Large intestine (tissue), 3 donors: ENCODE measurements at regions not wholly inside any gene's neighbourhood (a gene's known extent, or its start where the extent isn't known, plus 50 kb on each side); places are given as distances from the start of the nearest gene placed in this dataset.
"Not testable (repeated sequence)": the region's sequence is repeated elsewhere in the genome, so short reads cannot be mapped to it uniquely, and the experiment has no call there.

Source experiments
- DNase-seq, 2 donors: peaks; one replicate each; pipeline versions ENCODE4 v3.0.0 to v3.0.0-alpha.2; 2013
- H3K27ac ChIP-seq: one replicate; pipeline ENCODE4 v1.5.1; 2013; ENCODE audit warnings: low read length
- H3K27me3 ChIP-seq: 2 replicates; pipeline ENCODE4 v1.6.1; 2013; ENCODE audit warnings: low read length; ENCODE audit not compliant: control insufficient read depth, insufficient read depth
- H3K36me3 ChIP-seq: 2 replicates; pipeline ENCODE4 v1.6.1; 2013; ENCODE audit warnings: low read length; ENCODE audit not compliant: control insufficient read depth, insufficient read depth
- H3K4me1 ChIP-seq: one replicate; pipeline ENCODE4 v1.6.1; 2013; ENCODE audit warnings: low read length; ENCODE audit not compliant: control insufficient read depth, insufficient read depth
- H3K4me3 ChIP-seq: one replicate; pipeline ENCODE4 v1.5.1; 2013; ENCODE audit warnings: low read length
- H3K9me3 ChIP-seq: one replicate; pipeline ENCODE4 v1.6.1; 2013; ENCODE audit warnings: mild to moderate bottlenecking, low read depth, low read length, moderate library complexity; ENCODE audit not compliant: control insufficient read depth
- WGBS: methylation state at CpG from one replicate; pipeline ENCODE4 v1.1.5; 2013; ENCODE audit warnings: low lambda C conversion rate; ENCODE audit not compliant: insufficient coverage; 5-methylcytosine and 5-hydroxymethylcytosine counted together

GRCh38 chr15:92843326-92843725 lies 56.8 kb upstream of the CHD2 start:
- Histone ChIP-seq H3K9me3 (no peaks in the 10 kb centered on the region), H3K4me3 (no peak overlapping the region), H3K36me3 (no peaks in the 10 kb centered on the region), H3K27me3 (no peaks in the 10 kb centered on the region), H3K4me1 (no peaks in the 10 kb centered on the region), H3K27ac (no peak overlapping the region)
- WGBS = 80% methylated on average over 1 of the region's 8 CpGs
- DNase-seq = no peak

- WGBS = 100% methylated on average over 1 of the region's 7 CpGs
- Histone ChIP-seq H3K9me3 (no peaks in the 10 kb centered on the region), H3K4me3 (no peak overlapping the region), H3K36me3 (no peaks in the 10 kb centered on the region), H3K27ac (no peak overlapping the region), H3K27me3 (no peaks in the 10 kb centered on the region), H3K4me1 (no peaks in the 10 kb centered on the region)
- no peak for DNase-seq
These were observed 56.3 kb upstream of the CHD2 start for GRCh38 chr15:92843814-92844213.

GRCh38 chr15:92845126-92845508 lies 55.0 kb upstream of the CHD2 start:
- H3K9me3 ChIP-seq = no peaks in the 10 kb centered on the region
- no peak overlapping the region for H3K4me3 ChIP-seq
- peak overlapping the region; percentile 70 for H3K27ac ChIP-seq
- no peaks in the 10 kb centered on the region for H3K36me3 ChIP-seq
- peak; percentile 60 to 85 for DNase-seq
- no peaks in the 10 kb centered on the region for H3K27me3 ChIP-seq
- no peaks in the 10 kb centered on the region for H3K4me1 ChIP-seq

- Histone ChIP-seq H3K27me3 (no peaks in the 10 kb centered on the region), H3K4me3 (no peak overlapping the region), H3K36me3 (no peaks in the 10 kb centered on the region), H3K9me3 (no peaks in the 10 kb centered on the region), H3K4me1 (no peaks in the 10 kb centered on the region), H3K27ac (no peak overlapping the region)
- no peak for DNase-seq
- WGBS = no CpG with 5 or more reads among the region's 1 CpG
These were observed 53.4 kb upstream of the CHD2 start for GRCh38 chr15:92846741-92847140.

- no peak for DNase-seq
- no peak overlapping the region for H3K27ac ChIP-seq
- H3K4me1 ChIP-seq = no peaks in the 10 kb centered on the region
- H3K4me3 ChIP-seq = no peak overlapping the region
- no peaks in the 10 kb centered on the region for H3K27me3 ChIP-seq
- no peaks in the 10 kb centered on the region for H3K9me3 ChIP-seq
- no peaks in the 10 kb centered on the region for H3K36me3 ChIP-seq
- no CpG with 5 or more reads among the region's 5 CpGs for WGBS
These were observed 52.3 kb upstream of the CHD2 start for GRCh38 chr15:92847841-92848240.

GRCh38 chr15:92848464-92848851 lies 51.7 kb upstream of the CHD2 start:
- Histone ChIP-seq H3K4me3 (no peak overlapping the region), H3K27ac (no peak overlapping the region), H3K36me3 (no peaks in the 10 kb centered on the region), H3K9me3 (no peaks in the 10 kb centered on the region), H3K27me3 (no peaks in the 10 kb centered on the region), H3K4me1 (no peaks in the 10 kb centered on the region)
- no peak for DNase-seq
- 100% methylated on average over 2 of the region's 7 CpGs for WGBS

- no peaks in the 10 kb centered on the region for H3K9me3 ChIP-seq
- 100% methylated on average over 1 of the region's 13 CpGs for WGBS
- no peak overlapping the region for H3K27ac ChIP-seq
- no peaks in the 10 kb centered on the region for H3K27me3 ChIP-seq
- H3K4me1 ChIP-seq = no peaks in the 10 kb centered on the region
- no peaks in the 10 kb centered on the region for H3K36me3 ChIP-seq
- H3K4me3 ChIP-seq = no peak overlapping the region
- DNase-seq = no peak
These were observed 51.1 kb upstream of the CHD2 start for GRCh38 chr15:92848852-92849598.

GRCh38 chr15:92850218-92850617 lies 49.9 kb upstream of the CHD2 start:
- not testable (repeated sequence) for H3K36me3 ChIP-seq, H3K4me1 ChIP-seq, H3K9me3 ChIP-seq, H3K27ac ChIP-seq, H3K27me3 ChIP-seq, H3K4me3 ChIP-seq, DNase-seq
- WGBS = no CpG with 5 or more reads among the region's 3 CpGs
